ENCODE measurements at regions not wholly inside any gene's neighbourhood (a gene's known extent, or its start where the extent isn't known, plus 50 kb on each side); places are given as distances from the start of the nearest gene placed in this dataset.

- no peak for TF ChIP-seq POLR2A (IDR thresholded peaks at IDR 0.05)
- TF ChIP-seq CTCF (IDR thresholded peaks at IDR 0.05): no peak
Measured at GRCh38 chr2:38178119-38178518, 102.2 kb upstream of the CYP1B1 start.

GRCh38 chr2:38176619-38177021, 100.7 kb upstream of the CYP1B1 start:
- no peaks in the 10 kb centered on the region for H3K9me3 ChIP-seq
- H3K27me3 ChIP-seq: no peaks in the 10 kb centered on the region
- H3K4me1 ChIP-seq: peaks cover 0 to 3% (median 0%) of the 10 kb centered on the region in 4 donors
- no peak overlapping the region for H3K4me3 ChIP-seq
- H3K36me3 ChIP-seq: no peaks in the 10 kb centered on the region
- DNase-seq: no peak
- H3K27ac ChIP-seq: peak overlapping the region in 1 of 4 donors; percentile 3
- TF ChIP-seq CTCF (IDR thresholded peaks at IDR 0.05) (no peak), POLR2A (IDR thresholded peaks at IDR 0.05) (no peak)

More at GRCh38 chr2:38178119-38178518, 102.2 kb upstream of the CYP1B1 start:
- Histone ChIP-seq H3K27ac (peak overlapping the region in 2 of 4 donors; percentile 55 to 56), H3K4me3 (no peak overlapping the region), H3K27me3 (no peaks in the 10 kb centered on the region), H3K36me3 (no peaks in the 10 kb centered on the region), H3K9me3 (no peaks in the 10 kb centered on the region), H3K4me1 (peaks cover 0 to 3% (median 0%) of the 10 kb centered on the region in 4 donors)
- DNase-seq: peak in 1 of 3 donors; percentile 48

GRCh38 chr2:38174646-38175423, 98.9 kb upstream of the CYP1B1 start:
- DNase-seq: no peak
- Histone ChIP-seq H3K9me3 (no peaks in the 10 kb centered on the region), H3K27ac (no peak overlapping the region), H3K36me3 (no peaks in the 10 kb centered on the region), H3K4me3 (no peak overlapping the region), H3K4me1 (peaks cover 0 to 3% (median 0%) of the 10 kb centered on the region in 4 donors), H3K27me3 (no peaks in the 10 kb centered on the region)
- TF ChIP-seq CTCF (IDR thresholded peaks at IDR 0.05) (no peak), POLR2A (IDR thresholded peaks at IDR 0.05) (no peak)

- TF ChIP-seq POLR2A (IDR thresholded peaks at IDR 0.05) (no peak), CTCF (IDR thresholded peaks at IDR 0.05) (no peak)
- Histone ChIP-seq H3K27ac (no peak overlapping the region), H3K4me3 (no peak overlapping the region), H3K27me3 (no peaks in the 10 kb centered on the region), H3K4me1 (peaks cover 0 to 3% (median 0%) of the 10 kb centered on the region in 4 donors), H3K9me3 (no peaks in the 10 kb centered on the region), H3K36me3 (no peaks in the 10 kb centered on the region)
- DNase-seq: no peak
Measured at GRCh38 chr2:38174131-38174530, 98.2 kb upstream of the CYP1B1 start.

GRCh38 chr2:38173683-38174082, 97.7 kb upstream of the CYP1B1 start:
- no peaks in the 10 kb centered on the region for H3K36me3 ChIP-seq
- H3K4me3 ChIP-seq: no peak overlapping the region
- no peak for DNase-seq
- no peaks in the 10 kb centered on the region for H3K9me3 ChIP-seq
- TF ChIP-seq POLR2A (IDR thresholded peaks at IDR 0.05) (no peak), CTCF (IDR thresholded peaks at IDR 0.05) (no peak)
- H3K27ac ChIP-seq: no peak overlapping the region
- H3K4me1 ChIP-seq: peaks cover 0 to under 1% (median 0%) of the 10 kb centered on the region in 4 donors
- H3K27me3 ChIP-seq: no peaks in the 10 kb centered on the region

Measured in Peyer's patch (tissue), 4 donors.